ENCODE measurements at regions not wholly inside any gene's neighbourhood (a gene's known extent, or its start where the extent isn't known, plus 50 kb on each side); places are given as distances from the start of the nearest gene placed in this dataset.

- Mint-ChIP-seq H3K36me3 (no peaks in the 10 kb centered on the region), H3K27me3 (ENCODE audit: low read depth) (no peaks in the 10 kb centered on the region), H3K27ac (peak overlapping the region; percentile 17; the same call in 1 of the 2 replicates), H3K4me3 (no peak overlapping the region), H3K9me3 (peaks cover 3% of the 10 kb centered on the region), H3K4me1 (peaks cover 29% of the 10 kb centered on the region)
- ChIA-PET POLR2A (no interaction called here), CTCF (no interaction called here)
- DNase-seq (ENCODE audit: low spot score) (no peak), ATAC-seq (no peak)
- TF ChIP-seq ELF4 (CRISPR knock-in tag; IDR thresholded peaks at IDR 0.05; ENCODE audit: low read depth) (no peak), GABPB1 (CRISPR knock-in tag; IDR thresholded peaks at IDR 0.05) (0 out of 2 replicates have a peak, but pooled peaks have one; percentile 37), NFYB (CRISPR knock-in tag; conservative IDR thresholded peaks at IDR 0.05; ENCODE audit: low read depth) (no peak), RELA (CRISPR knock-in tag; IDR thresholded peaks at IDR 0.05; ENCODE audit: borderline replicate concordance) (no peak)
Measured at GRCh38 chr5:165627548-165628170, 2122.2 kb downstream of the MAT2B start.

- no peaks in the 10 kb centered on the region for H3K36me3 Mint-ChIP-seq
- no peak overlapping the region for H3K27ac Mint-ChIP-seq
- H3K4me3 Mint-ChIP-seq = no peak overlapping the region
- TF ChIP-seq ZNF423 (CRISPR knock-in tag; IDR thresholded peaks at IDR 0.05) = no peak
- TF ChIP-seq CTCF (IDR thresholded peaks at IDR 0.05) = peak; percentile 83
- no peak for TF ChIP-seq MAX (CRISPR knock-in tag; IDR thresholded peaks at IDR 0.05)
- TF ChIP-seq CBFB (CRISPR knock-in tag; IDR thresholded peaks at IDR 0.05; ENCODE audit: low read depth) = no peak
- no peaks in the 10 kb centered on the region for H3K27me3 Mint-ChIP-seq (ENCODE audit: low read depth)
- DNase-seq (ENCODE audit: low spot score) (peak; percentile 59), ATAC-seq (peak; percentile 96)
- H3K4me1 Mint-ChIP-seq = peaks cover 47% of the 10 kb centered on the region
- POLR2A ChIA-PET = no interaction called here
- no peaks in the 10 kb centered on the region for H3K9me3 Mint-ChIP-seq
- CTCF ChIA-PET = interaction anchor here (0.6 to 1.4 kb wide), 11 partner anchors 13 to 175 kb away, joined by 3 to 16 read pairs (median 3); no protein-coding TSS in a partner anchor
Measured at GRCh38 chr5:165630261-165630778, 2124.9 kb downstream of the MAT2B start.

- ATAC-seq = no peak
- Mint-ChIP-seq H3K36me3 (no peaks in the 10 kb centered on the region), H3K27me3 (ENCODE audit: low read depth) (no peaks in the 10 kb centered on the region), H3K9me3 (no peaks in the 10 kb centered on the region), H3K27ac (no peak overlapping the region), H3K4me1 (peaks cover 57% of the 10 kb centered on the region), H3K4me3 (no peak overlapping the region)
- ChIA-PET CTCF (interaction anchor here (1.3 to 1.4 kb wide), 2 partner anchors 14 to 25 kb away, joined by 7 to 16 read pairs; no protein-coding TSS in a partner anchor), POLR2A (no interaction called here)
- DNase-seq (ENCODE audit: low spot score) = no peak
- TF ChIP-seq SMAD4 (CRISPR knock-in tag; IDR thresholded peaks at IDR 0.05) = no peak
- no peak for TF ChIP-seq USF2 (CRISPR knock-in tag; IDR thresholded peaks at IDR 0.05)
- no peak for TF ChIP-seq FOXK1 (CRISPR knock-in tag; IDR thresholded peaks at IDR 0.05)
- TF ChIP-seq SMAD3 (CRISPR knock-in tag; IDR thresholded peaks at IDR 0.05; ENCODE audit: borderline replicate concordance) = no peak
- no peak for TF ChIP-seq RORB (CRISPR knock-in tag; IDR thresholded peaks at IDR 0.05)
- no peak for TF ChIP-seq E2F1 (CRISPR knock-in tag; IDR thresholded peaks at IDR 0.05)
- TF ChIP-seq ZNF423 (CRISPR knock-in tag; IDR thresholded peaks at IDR 0.05) = no peak
- TF ChIP-seq NFATC4 (CRISPR knock-in tag; IDR thresholded peaks at IDR 0.05) = no peak
- TF ChIP-seq ERG (CRISPR knock-in tag; IDR thresholded peaks at IDR 0.05) = no peak
- no peak for TF ChIP-seq CREB1 (CRISPR knock-in tag; IDR thresholded peaks at IDR 0.05)
- no peak for TF ChIP-seq JAZF1 (CRISPR knock-in tag; IDR thresholded peaks at IDR 0.05)
- TF ChIP-seq ZNF138 (CRISPR knock-in tag; conservative IDR thresholded peaks at IDR 0.05) = no peak
- no peak for TF ChIP-seq ZNF532 (CRISPR knock-in tag; IDR thresholded peaks at IDR 0.05; ENCODE audit: borderline replicate concordance)
Measured at GRCh38 chr5:165631235-165631634, 2125.8 kb downstream of the MAT2B start.
